K562 (cell line): ENCODE measurements at regions not wholly inside any gene's neighbourhood (a gene's known extent, or its start where the extent isn't known, plus 50 kb on each side); places are given as distances from the start of the nearest gene placed in this dataset.

Experiments
- ATAC-seq: fragments of 200-7000 bp; cut with Tn5 transposase; 3 replicates; pipeline ENCODE4 v1.9.1; 2020; ENCODE audit warnings: moderate library complexity
- BruUV-seq: library from RNA; stranded (reverse); fragments of 400-500 nt; replicated peaks from 2 replicates; lab custom pipeline; 2021; lab: Mats Ljungman, UMichigan
- CTCF ChIA-PET: fragments of 300-600 bp; formaldehyde crosslinking; extraction: SDS; loops from one replicate; lab custom pipeline; 2021; ENCODE audit warnings: low intra/inter-chr PET ratio; lab: Yijun Ruan, JAX
- POLR2A ChIA-PET: fragments of 300-600, 350-650 bp; sonication (Branson Sonifier 250); formaldehyde crosslinking; extraction: SDS; loops from one replicate; lab custom pipeline; 2021; ENCODE audit warnings: antibody characterized with exemption, inconsistent platforms; lab: Yijun Ruan, JAX
- DNase-seq, 4 experiments: peaks; one replicate each; pipeline versions ENCODE4 v3.0.0 to v3.0.0-alpha.2; 2011 to 2018; ENCODE audit warnings: low spot score in 3 of 4, mixed read lengths in 3 of 4; ENCODE audit errors: extremely low read depth in 1 of 4
- FAIRE-seq: peaks from 2 replicates; lab custom pipeline; 2011; peaks lifted over from hg19 to GRCh38; lab: Jason Lieb, UNC
- H2AFZ ChIP-seq: 2 replicates; pipeline ENCODE4 v1.6.0; 2011; ENCODE audit warnings: low read depth, low read length, control low read depth, inconsistent platforms
- H3K27ac ChIP-seq: fragments of 200-600 bp; 3 replicates; pipeline ENCODE4 v1.8.0; 2011; ENCODE audit warnings: low read depth, mild to moderate bottlenecking, control low read depth, inconsistent platforms, low read length, moderate library complexity, mixed read lengths; ENCODE audit errors: extremely low read depth
- H3K27me3 ChIP-seq, 2 experiments: fragments of 300-600 bp in 1 of 2; 2 replicates in 1 of 2; 3 replicates in 1 of 2; pipeline versions ENCODE4 v1.6.0 to v1.8.0; 2011; ENCODE audit warnings: inconsistent platforms in 2 of 2, low read length in 2 of 2, mild to moderate bottlenecking in 1 of 2, mixed read lengths in 1 of 2, moderate library complexity in 1 of 2; ENCODE audit not compliant: control insufficient read depth in 2 of 2, insufficient read depth in 2 of 2
- H3K36me3 ChIP-seq: fragments of 300-600 bp; 3 replicates; pipeline ENCODE4 v1.8.0; 2011; ENCODE audit warnings: mild to moderate bottlenecking, low read length, inconsistent platforms; ENCODE audit not compliant: control insufficient read depth, insufficient read depth
- H3K4me1 ChIP-seq, 2 experiments: fragments of 200-600 bp in 1 of 2; replicated peaks in 1 of 2; 2 replicates in 1 of 2; 3 replicates in 1 of 2; pipeline versions ENCODE4 v1.5.1 to v1.8.0; 2011; ENCODE audit warnings: inconsistent platforms in 2 of 2, low read length in 2 of 2, mild to moderate bottlenecking in 1 of 2, mixed read lengths in 1 of 2, moderate library complexity in 1 of 2; ENCODE audit not compliant: control insufficient read depth in 2 of 2, insufficient read depth in 2 of 2
- H3K4me2 ChIP-seq: 2 replicates; pipeline ENCODE4 v1.6.1; 2011; ENCODE audit warnings: low read length, control low read depth, inconsistent platforms, mixed read lengths; ENCODE audit not compliant: insufficient read depth
- H3K4me3 ChIP-seq: fragments of 200-600 bp; sonication (generic), shearing (Covaris generic); 2 replicates; pipeline ENCODE4 v1.5.1; 2016; ENCODE audit warnings: control low read depth, inconsistent platforms
- H3K79me2 ChIP-seq: fragments of 200-600 bp; 3 replicates; pipeline ENCODE4 v1.8.0; 2011; ENCODE audit warnings: low read length, inconsistent platforms; ENCODE audit not compliant: control insufficient read depth, insufficient read depth
- H3K9ac ChIP-seq, 2 experiments: 2 replicates each; pipeline versions ENCODE4 v1.6.0 to v1.6.1; 2011; ENCODE audit warnings: low read depth in 2 of 2, low read length in 2 of 2, control low read depth in 1 of 2, inconsistent platforms in 1 of 2, mild to moderate bottlenecking in 1 of 2, mixed read lengths in 1 of 2; ENCODE audit not compliant: insufficient read depth in 1 of 2
- H3K9me1 ChIP-seq: one replicate; pipeline ENCODE4 v1.6.0; 2011; ENCODE audit warnings: inconsistent platforms, mild to moderate bottlenecking, low read length, moderate library complexity; ENCODE audit not compliant: control insufficient read depth, insufficient read depth
- H3K9me3 ChIP-seq: replicated peaks from 2 replicates; pipeline ENCODE4 v1.5.1; 2011; ENCODE audit warnings: low read depth, low read length, inconsistent platforms; ENCODE audit not compliant: control insufficient read depth, insufficient read depth
- H4K20me1 ChIP-seq: replicated peaks from 2 replicates; pipeline ENCODE4 v1.6.1; 2011; ENCODE audit warnings: low read length, inconsistent platforms, mixed read lengths; ENCODE audit not compliant: control insufficient read depth, insufficient read depth
- CC2D1A ChIP-seq: fragments of 450-650 bp; IDR thresholded peaks from 2 replicates; pipeline ENCODE4 v1.6.1; 2017; ENCODE audit warnings: mild to moderate bottlenecking
- CEBPB ChIP-seq: fragments of 450-650 bp; IDR thresholded peaks from 2 replicates; pipeline ENCODE4 v1.6.1; 2016; ENCODE audit warnings: missing genetic modification characterization, missing compliant biosample characterization
- ELF4 ChIP-seq: fragments of 450-650 bp; formaldehyde crosslinking; IDR thresholded peaks from 2 replicates; pipeline ENCODE4 v1.4.0; 2022; ENCODE audit warnings: missing genetic modification characterization
- MEIS2 ChIP-seq: fragments of 450-650 bp; IDR thresholded peaks from 2 replicates; pipeline ENCODE4 v1.6.1; 2014; ENCODE audit warnings: mild to moderate bottlenecking; ENCODE audit not compliant: partially characterized antibody
- RFX1 ChIP-seq: fragments of 450-650 bp; IDR thresholded peaks from 2 replicates; pipeline ENCODE4 v1.6.1; 2016; ENCODE audit warnings: mild to moderate bottlenecking, moderate library complexity
- SIN3B ChIP-seq: fragments of 450-650 bp; IDR thresholded peaks from 2 replicates; pipeline ENCODE4 v1.6.1; 2017; ENCODE audit warnings: low read depth, mild to moderate bottlenecking, moderate library complexity
- SRSF7 ChIP-seq: fragments of 200-400 bp; formaldehyde crosslinking; optimal IDR thresholded peaks from 2 replicates; pipeline ENCODE3; 2017; ENCODE audit warnings: mild to moderate bottlenecking, low read depth, low read length
- XRCC5 ChIP-seq: fragments of 200-400 bp; formaldehyde crosslinking; IDR thresholded peaks from 2 replicates; pipeline ENCODE4 v1.6.1; 2017; ENCODE audit warnings: low read depth, mild to moderate bottlenecking, low read length
- ZNF707 ChIP-seq: fragments of 250-450 bp; sonication (Bioruptor Pico); conservative IDR thresholded peaks from 2 replicates; pipeline ENCODE4 v1.8.0; 2022; ENCODE audit warnings: inconsistent platforms, mild to moderate bottlenecking, moderate library complexity
- ZNF766 ChIP-seq: fragments of 200-800 bp; sonication (Bioruptor generic); conservative IDR thresholded peaks from 2 replicates; pipeline ENCODE4 v1.6.1; 2016; ENCODE audit warnings: missing genetic modification characterization, missing compliant biosample characterization
- WGBS: fragments of 100-300 bp; shearing (Covaris generic); methylation state at CpG from one replicate; pipeline ENCODE4 v1.1.6; 2016; ENCODE audit warnings: low coverage, mixed read lengths; ENCODE audit not compliant: insufficient coverage; ENCODE audit errors: missing lambda C conversion rate; 5-methylcytosine and 5-hydroxymethylcytosine counted together
- in situ Hi-C: fragments of 300-500 bp; cut with MboI; formaldehyde crosslinking; loops from 4 replicates; pipeline ENCODE4 v1.15.0; 2018; ENCODE audit warnings: inconsistent platforms, mixed read lengths
- intact Hi-C: fragments of 100-400 bp; cut with micrococcal nuclease; formaldehyde crosslinking; loops from 2 replicates; pipeline ENCODE4 v1.14.2; 2022

DNA sequence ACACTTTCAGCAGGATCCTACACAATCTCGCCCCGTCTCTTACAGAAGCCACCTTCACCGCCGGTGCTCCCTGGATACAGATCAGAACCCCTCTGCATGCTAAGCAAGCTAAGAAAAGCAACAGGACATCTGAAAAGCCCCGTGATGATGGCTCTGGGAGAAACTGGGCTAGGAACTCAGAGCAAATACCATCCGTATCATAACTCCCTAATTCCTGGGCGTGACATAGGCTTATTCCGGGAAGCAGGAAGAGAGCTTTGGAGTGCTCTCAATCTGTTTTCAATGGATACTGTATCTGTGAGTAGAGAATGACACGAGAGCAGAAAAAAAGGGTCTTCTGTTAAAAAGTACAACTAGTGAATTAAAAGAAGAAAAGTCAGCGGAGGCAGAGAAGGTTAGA is 121.6 kb downstream of the SPP2 start:
- in situ Hi-C loops (no loop called here), intact Hi-C loops (no loop called here)
- no peaks in the 10 kb centered on the region for H3K9me1 ChIP-seq
- FAIRE-seq (no peak), ATAC-seq (no peak), DNase-seq (no peak)
- H3K4me1 ChIP-seq = no peaks in the 10 kb centered on the region
- H3K27ac ChIP-seq = no peak overlapping the region
- H3K4me3 ChIP-seq = no peak overlapping the region
- no TSS peak for BruUV-seq
- H3K4me2 ChIP-seq = no peak overlapping the region
- 0% methylated on average over 10 of the region's 10 CpGs for WGBS
- no peaks in the 10 kb centered on the region for H3K9me3 ChIP-seq
- no peak for TF ChIP-seq RFX1
- no peak for TF ChIP-seq CC2D1A
- no peak for TF ChIP-seq SRSF7
- no peak for TF ChIP-seq ZNF707 (CRISPR knock-in tag)
- TF ChIP-seq ELF4 (CRISPR knock-in tag) = no peak
- TF ChIP-seq MEIS2 = no peak
- TF ChIP-seq CEBPB (tag) = no peak
- no peak for TF ChIP-seq SIN3B
- no peak for TF ChIP-seq XRCC5
- no peak for TF ChIP-seq ZNF766 (CRISPR knock-in tag)
- H3K36me3 ChIP-seq = no peaks in the 10 kb centered on the region
- peaks cover 0 to 19% of the 10 kb centered on the region in 2 experiments; a peak in 3 of 5 replicates for H3K27me3 ChIP-seq
- no peak overlapping the region for H2AFZ ChIP-seq
- ChIA-PET POLR2A (interaction anchor here (0.5 kb wide), 1 partner anchor 386 kb away, joined by 3 read pairs; no protein-coding TSS in a partner anchor), CTCF (no interaction called here)
- no peaks in the 10 kb centered on the region for H3K79me2 ChIP-seq
- no peak overlapping the region for H3K9ac ChIP-seq
- no peaks in the 10 kb centered on the region for H4K20me1 ChIP-seq
